H1 (cell line): ENCODE measurements at regions not wholly inside any gene's neighbourhood (a gene's known extent, or its start where the extent isn't known, plus 50 kb on each side); places are given as distances from the start of the nearest gene placed in this dataset.

Experiments
- EP300 ChIP-seq, 2 experiments: IDR thresholded peaks; 1 replicate in 1 of 2; 2 replicates in 1 of 2; pipeline ENCODE4 v1.6.1; 2011 to 2012; ENCODE audit warnings: low read depth in 2 of 2, low read length in 2 of 2, mild to moderate bottlenecking in 2 of 2, borderline replicate concordance in 1 of 2, inconsistent platforms in 1 of 2, moderate library complexity in 1 of 2
- FOSL1 ChIP-seq: IDR thresholded peaks from 2 replicates; pipeline ENCODE4 v1.6.1; 2011; ENCODE audit warnings: mild to moderate bottlenecking, low read depth, low read length, moderate library complexity; ENCODE audit not compliant: insufficient read depth
- POLR2A ChIP-seq, 2 experiments: IDR thresholded peaks; 1 replicate in 1 of 2; 2 replicates in 1 of 2; pipeline ENCODE4 v1.6.1; 2011; ENCODE audit warnings: low read depth in 2 of 2, low read length in 2 of 2, mild to moderate bottlenecking in 2 of 2; ENCODE audit errors: control extremely low read depth in 1 of 2
- TF ChIP-seq, protein P1 (sequence below), 3 experiments: IDR thresholded peaks; 1 replicate in 2 of 3; 2 replicates in 1 of 3; pipeline versions ENCODE4 v1.5.1 to v1.6.1; 2011; ENCODE audit warnings: low read length in 3 of 3, mild to moderate bottlenecking in 3 of 3, inconsistent platforms in 2 of 3, low read depth in 1 of 3, moderate library complexity in 1 of 3; ENCODE audit not compliant: insufficient read depth in 1 of 3; ENCODE audit errors: control extremely low read depth in 1 of 3
- TF ChIP-seq, protein P2 (sequence below): IDR thresholded peaks from 2 replicates; pipeline ENCODE4 v1.6.1; 2011; ENCODE audit warnings: low read depth, mild to moderate bottlenecking, low read length; ENCODE audit not compliant: insufficient read depth

DNA sequence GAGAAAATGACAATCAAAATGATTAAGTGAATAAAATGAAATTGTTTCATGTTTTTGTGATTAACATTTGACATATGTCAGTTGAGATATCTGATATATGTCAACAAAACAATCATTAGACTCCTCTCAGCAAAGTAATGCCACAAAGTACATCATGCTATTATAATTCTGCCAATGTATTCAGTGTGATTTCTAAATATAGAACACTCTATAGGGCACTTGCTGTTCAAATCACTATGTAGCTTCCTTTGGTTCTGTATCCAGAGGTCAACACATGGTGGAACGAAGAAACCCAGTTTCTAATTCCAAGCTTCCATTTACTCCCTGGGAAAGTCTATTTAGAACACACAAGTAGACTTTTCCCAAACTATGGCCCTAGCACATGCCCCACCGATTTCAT lies 227.5 kb upstream of the FAM83B start:
- TF ChIP-seq POLR2A (IDR thresholded peaks at IDR 0.05; ENCODE audit: control extremely low read depth in 1 of 2, low read depth in 2 of 2, low read length in 2 of 2) (no peak), FOSL1 (no peak), EP300 (IDR thresholded peaks at IDR 0.05; ENCODE audit: borderline replicate concordance in 1 of 2, low read depth in 2 of 2, low read length in 2 of 2) (no peak)
- TF ChIP-seq, protein P1, sequence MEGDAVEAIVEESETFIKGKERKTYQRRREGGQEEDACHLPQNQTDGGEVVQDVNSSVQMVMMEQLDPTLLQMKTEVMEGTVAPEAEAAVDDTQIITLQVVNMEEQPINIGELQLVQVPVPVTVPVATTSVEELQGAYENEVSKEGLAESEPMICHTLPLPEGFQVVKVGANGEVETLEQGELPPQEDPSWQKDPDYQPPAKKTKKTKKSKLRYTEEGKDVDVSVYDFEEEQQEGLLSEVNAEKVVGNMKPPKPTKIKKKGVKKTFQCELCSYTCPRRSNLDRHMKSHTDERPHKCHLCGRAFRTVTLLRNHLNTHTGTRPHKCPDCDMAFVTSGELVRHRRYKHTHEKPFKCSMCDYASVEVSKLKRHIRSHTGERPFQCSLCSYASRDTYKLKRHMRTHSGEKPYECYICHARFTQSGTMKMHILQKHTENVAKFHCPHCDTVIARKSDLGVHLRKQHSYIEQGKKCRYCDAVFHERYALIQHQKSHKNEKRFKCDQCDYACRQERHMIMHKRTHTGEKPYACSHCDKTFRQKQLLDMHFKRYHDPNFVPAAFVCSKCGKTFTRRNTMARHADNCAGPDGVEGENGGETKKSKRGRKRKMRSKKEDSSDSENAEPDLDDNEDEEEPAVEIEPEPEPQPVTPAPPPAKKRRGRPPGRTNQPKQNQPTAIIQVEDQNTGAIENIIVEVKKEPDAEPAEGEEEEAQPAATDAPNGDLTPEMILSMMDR (IDR thresholded peaks at IDR 0.05; ENCODE audit: control extremely low read depth in 1 of 3, insufficient read depth in 1 of 3, low read depth in 1 of 3, low read length in 3 of 3) = no peak
- TF ChIP-seq, protein P2, sequence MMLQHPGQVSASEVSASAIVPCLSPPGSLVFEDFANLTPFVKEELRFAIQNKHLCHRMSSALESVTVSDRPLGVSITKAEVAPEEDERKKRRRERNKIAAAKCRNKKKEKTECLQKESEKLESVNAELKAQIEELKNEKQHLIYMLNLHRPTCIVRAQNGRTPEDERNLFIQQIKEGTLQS = no peak
